ENCODE measurements at regions not wholly inside any gene's neighbourhood (a gene's known extent, or its start where the extent isn't known, plus 50 kb on each side); places are given as distances from the start of the nearest gene placed in this dataset.

DNA sequence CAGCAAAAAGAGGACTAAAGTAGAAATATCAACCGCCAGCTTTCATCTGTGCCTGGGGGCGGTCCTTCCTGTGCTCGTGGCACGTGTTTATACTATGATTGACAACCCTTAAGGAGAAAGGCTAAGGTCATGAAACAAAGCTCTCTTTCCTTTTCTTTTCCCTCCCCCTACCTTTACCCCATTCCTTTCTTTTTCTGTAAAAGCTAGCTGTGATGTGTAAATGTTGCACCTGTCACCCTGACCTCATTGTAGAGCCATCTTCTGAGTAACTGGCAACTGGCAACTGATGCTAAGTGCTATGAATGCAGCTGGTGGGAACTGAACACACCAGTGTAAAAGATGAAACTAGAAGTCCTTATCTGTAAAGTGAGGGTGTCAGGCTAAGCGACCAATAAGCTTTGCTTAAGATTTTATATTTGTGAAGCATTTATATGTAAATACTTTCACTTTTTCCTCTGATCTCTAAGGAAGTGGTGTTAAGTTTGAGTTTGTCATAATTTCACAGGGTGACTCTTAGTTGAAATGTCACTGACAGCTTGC lies 102.8 kb upstream of the BCAT1 start:
- H3K4ac ChIP-seq (replicated peaks; ENCODE audit: insufficient read length, low read depth, low read length) = no peak overlapping the region
- no peaks in the 10 kb centered on the region for H3K79me1 ChIP-seq (ENCODE audit: low read depth, low read length)
- H4K20me1 ChIP-seq (replicated peaks in 1 of 2; ENCODE audit: control insufficient read depth in 1 of 2, insufficient read depth in 2 of 2, low read length in 2 of 2) = no peaks in the 10 kb centered on the region
- no peaks in the 10 kb centered on the region for H3K27me3 ChIP-seq (replicated peaks in 1 of 4; ENCODE audit: control insufficient read depth in 3 of 4, extremely low read depth in 1 of 4, insufficient read depth in 3 of 4, low read length in 3 of 4)
- no peak overlapping the region for H3K18ac ChIP-seq (ENCODE audit: extremely low read depth, low read length)
- H2AK5ac ChIP-seq (ENCODE audit: low read depth, low read length) = no peak overlapping the region
- H2BK12ac ChIP-seq (ENCODE audit: low read depth, low read length) = no peak overlapping the region
- H3K9me3 ChIP-seq (ENCODE audit: insufficient read depth in 2 of 2, low read depth in 1 of 2, low read length in 1 of 2) = no peaks in the 10 kb centered on the region
- H3K56ac ChIP-seq (replicated peaks; ENCODE audit: insufficient read length, low read depth, low read length) = no peak overlapping the region
- H3K4me3 ChIP-seq (ENCODE audit: extremely low read depth in 1 of 4, insufficient read depth in 2 of 4, low read depth in 3 of 4, low read length in 4 of 4) = no peak overlapping the region
- 0 out of 2 replicates have a peak overlapping the region, but pooled peaks have one; percentile 87 for H2AFZ ChIP-seq (ENCODE audit: low read length)
- H3K14ac ChIP-seq (ENCODE audit: insufficient read length) = no peak overlapping the region
- no peak overlapping the region for H2BK20ac ChIP-seq (ENCODE audit: low read length)
- H4K8ac ChIP-seq (ENCODE audit: extremely low read depth, insufficient read depth, low read length) = no peak overlapping the region
- H3K23me2 ChIP-seq (ENCODE audit: low read depth, low read length) = no peaks in the 10 kb centered on the region
- no peak for DNase-seq (ENCODE audit: low read depth in 1 of 2, low spot score in 2 of 2)
- no peak overlapping the region for H3K9ac ChIP-seq (replicated peaks in 1 of 4; ENCODE audit: extremely low read depth in 1 of 4, low read depth in 3 of 4, low read length in 3 of 4)
- no peak overlapping the region for H3K27ac ChIP-seq (ENCODE audit: low read depth, low read length)
- CTCF ChIA-PET (ENCODE audit: partially characterized antibody) = interaction anchor here (0.6 to 0.7 kb wide), 2 partner anchors 8 to 233 kb away, joined by 3 read pairs; no protein-coding TSS in a partner anchor
- no peak overlapping the region for H2BK5ac ChIP-seq (ENCODE audit: low read depth, low read length)
- no peak overlapping the region for H4K91ac ChIP-seq (replicated peaks; ENCODE audit: insufficient read length, low read length)
- no peak overlapping the region for H2BK120ac ChIP-seq (replicated peaks; ENCODE audit: low read depth, low read length)
- H3K79me2 ChIP-seq (ENCODE audit: control insufficient read depth in 1 of 2, insufficient read depth in 2 of 2, low read length in 2 of 2) = no peaks in the 10 kb centered on the region
- POLR2A ChIA-PET (ENCODE audit: partially characterized antibody) = interaction anchor here (1.3 kb wide), 1 partner anchor 9 kb away, joined by 3 read pairs; no protein-coding TSS in a partner anchor
- 78% methylated on average over 5 of the region's 5 CpGs; no CpG with 5 or more reads in 1 of the 2 experiments for WGBS, 2 experiments (ENCODE audit: extremely low coverage in 1 of 2, insufficient coverage in 1 of 2, insufficient read length in 1 of 2, insufficient replicate concordance in 2 of 2, low coverage in 1 of 2, low lambda C conversion rate in 2 of 2, missing lambda C conversion rate in 1 of 2)
- no peak overlapping the region for H3K4me2 ChIP-seq (ENCODE audit: insufficient read depth in 1 of 2, low read depth in 2 of 2, low read length in 2 of 2)
- H3K36me3 ChIP-seq (ENCODE audit: control insufficient read depth in 2 of 4, insufficient read depth in 4 of 4, low read length in 3 of 4) = no peaks in the 10 kb centered on the region
- no peak overlapping the region for H3K23ac ChIP-seq (ENCODE audit: insufficient read length)
- H4K5ac ChIP-seq (ENCODE audit: insufficient read length, low read depth, low read length) = no peak overlapping the region
- peaks cover 0 to 3% (median 0%) of the 10 kb centered on the region in 4 experiments; a peak in 1 of 7 replicates for H3K4me1 ChIP-seq (replicated peaks in 1 of 4; ENCODE audit: control insufficient read depth in 3 of 4, insufficient read depth in 4 of 4, low read length in 3 of 4)
- FAIRE-seq = peak; percentile 7
- H2BK15ac ChIP-seq (ENCODE audit: low read length) = no peak overlapping the region
- TF ChIP-seq, protein P1, sequence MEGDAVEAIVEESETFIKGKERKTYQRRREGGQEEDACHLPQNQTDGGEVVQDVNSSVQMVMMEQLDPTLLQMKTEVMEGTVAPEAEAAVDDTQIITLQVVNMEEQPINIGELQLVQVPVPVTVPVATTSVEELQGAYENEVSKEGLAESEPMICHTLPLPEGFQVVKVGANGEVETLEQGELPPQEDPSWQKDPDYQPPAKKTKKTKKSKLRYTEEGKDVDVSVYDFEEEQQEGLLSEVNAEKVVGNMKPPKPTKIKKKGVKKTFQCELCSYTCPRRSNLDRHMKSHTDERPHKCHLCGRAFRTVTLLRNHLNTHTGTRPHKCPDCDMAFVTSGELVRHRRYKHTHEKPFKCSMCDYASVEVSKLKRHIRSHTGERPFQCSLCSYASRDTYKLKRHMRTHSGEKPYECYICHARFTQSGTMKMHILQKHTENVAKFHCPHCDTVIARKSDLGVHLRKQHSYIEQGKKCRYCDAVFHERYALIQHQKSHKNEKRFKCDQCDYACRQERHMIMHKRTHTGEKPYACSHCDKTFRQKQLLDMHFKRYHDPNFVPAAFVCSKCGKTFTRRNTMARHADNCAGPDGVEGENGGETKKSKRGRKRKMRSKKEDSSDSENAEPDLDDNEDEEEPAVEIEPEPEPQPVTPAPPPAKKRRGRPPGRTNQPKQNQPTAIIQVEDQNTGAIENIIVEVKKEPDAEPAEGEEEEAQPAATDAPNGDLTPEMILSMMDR (IDR thresholded peaks at IDR 0.05; ENCODE audit: control extremely low read depth in 1 of 3, insufficient read depth in 1 of 3, low read depth in 1 of 3, low read length in 3 of 3) = no peak
- TF ChIP-seq SIN3A (conservative IDR thresholded peaks at IDR 0.05 in 1 of 2, IDR thresholded peaks at IDR 0.05 in 1 of 2; ENCODE audit: low read depth in 1 of 2, low read length in 2 of 2) (no peak), POLR2A (IDR thresholded peaks at IDR 0.05; ENCODE audit: control extremely low read depth in 1 of 2, low read depth in 2 of 2, low read length in 2 of 2) (no peak), EZH2 (IDR thresholded peaks at IDR 0.05; ENCODE audit: low read depth, low read length, severe bottlenecking) (no peak), SP1 (IDR thresholded peaks at IDR 0.05; ENCODE audit: low read depth, low read length) (no peak), ASH2L (IDR thresholded peaks at IDR 0.05; ENCODE audit: low read length) (no peak), YY1 (IDR thresholded peaks at IDR 0.05; ENCODE audit: low read depth, low read length) (no peak), TAF7 (optimal IDR thresholded peaks at IDR 0.05; ENCODE audit: borderline replicate concordance, low read depth, low read length) (no peak), RFX5 (IDR thresholded peaks at IDR 0.05; ENCODE audit: borderline replicate concordance, low read depth, low read length) (no peak), EP300 (IDR thresholded peaks at IDR 0.05; ENCODE audit: borderline replicate concordance in 1 of 2, low read depth in 2 of 2, low read length in 2 of 2) (no peak), CBX5 (IDR thresholded peaks at IDR 0.05; ENCODE audit: low read depth, low read length) (no peak)
